Neuronal stem cell (in vitro differentiated cells): ENCODE measurements at regions not wholly inside any gene's neighbourhood (a gene's known extent, or its start where the extent isn't known, plus 50 kb on each side); places are given as distances from the start of the nearest gene placed in this dataset.

Source experiments
- DNase-seq: peaks from one replicate; pipeline ENCODE4 v3.0.0-alpha.2; 2013; ENCODE audit warnings: low spot score
- H2AFZ ChIP-seq: one replicate; pipeline ENCODE4 v1.6.1; 2013; ENCODE audit warnings: mild to moderate bottlenecking, low read length, inconsistent platforms
- H2AK5ac ChIP-seq: 2 replicates; pipeline ENCODE4 v1.6.1; 2013; ENCODE audit warnings: low read depth, mild to moderate bottlenecking, inconsistent platforms, low read length, moderate library complexity, mixed read lengths
- H2BK120ac ChIP-seq: 2 replicates; pipeline ENCODE4 v1.6.1; 2013; ENCODE audit warnings: low read depth, mild to moderate bottlenecking, inconsistent platforms, low read length, moderate library complexity, mixed read lengths
- H2BK12ac ChIP-seq: one replicate; pipeline ENCODE4 v1.6.1; 2013; ENCODE audit warnings: low read length, inconsistent platforms
- H2BK15ac ChIP-seq: 2 replicates; pipeline ENCODE4 v1.6.1; 2013; ENCODE audit warnings: mild to moderate bottlenecking, low read length, inconsistent platforms, mixed read lengths
- H2BK5ac ChIP-seq: one replicate; pipeline ENCODE4 v1.6.1; 2013; ENCODE audit warnings: inconsistent platforms, mild to moderate bottlenecking, low read length, moderate library complexity
- H3K14ac ChIP-seq: one replicate; pipeline ENCODE4 v1.6.1; 2013; ENCODE audit warnings: low read length, inconsistent platforms
- H3K18ac ChIP-seq: 2 replicates; pipeline ENCODE4 v1.6.1; 2013; ENCODE audit warnings: low read length, inconsistent platforms
- H3K23ac ChIP-seq: 2 replicates; pipeline ENCODE4 v1.6.1; 2013; ENCODE audit warnings: low read depth, mild to moderate bottlenecking, mixed read lengths, low read length, inconsistent platforms; ENCODE audit not compliant: poor library complexity
- H3K27ac ChIP-seq: replicated peaks from 3 replicates; pipeline ENCODE4 v1.5.1; 2013; ENCODE audit warnings: low read length, inconsistent platforms
- H3K27me3 ChIP-seq, 3 experiments: 2 replicates each; pipeline ENCODE4 v1.6.1; 2013; ENCODE audit warnings: low read length in 3 of 3, mild to moderate bottlenecking in 2 of 3, inconsistent platforms in 1 of 3, low read depth in 1 of 3, mixed read lengths in 1 of 3, moderate library complexity in 1 of 3; ENCODE audit not compliant: control insufficient read depth in 3 of 3, insufficient read depth in 3 of 3
- H3K36me3 ChIP-seq, 2 donors: replicated peaks in 1 of 2; 2 replicates each; pipeline ENCODE4 v1.6.1; 2013; ENCODE audit warnings: low read length in 2 of 2; ENCODE audit not compliant: control insufficient read depth in 2 of 2, insufficient read depth in 2 of 2
- H3K4ac ChIP-seq: 2 replicates; pipeline ENCODE4 v1.6.1; 2013; ENCODE audit warnings: inconsistent platforms, mild to moderate bottlenecking, low read length, moderate library complexity
- H3K4me1 ChIP-seq, 2 donors: 1 replicate in 1 of 2; 2 replicates in 1 of 2; pipeline ENCODE4 v1.6.1; 2013; ENCODE audit warnings: low read length in 2 of 2, low read depth in 1 of 2; ENCODE audit not compliant: control insufficient read depth in 2 of 2, insufficient read depth in 1 of 2
- H3K4me2 ChIP-seq: one replicate; pipeline ENCODE4 v1.6.1; 2013; ENCODE audit warnings: mild to moderate bottlenecking, low read length, inconsistent platforms; ENCODE audit not compliant: insufficient read depth, poor library complexity, severe bottlenecking
- H3K4me3 ChIP-seq, 2 donors: 2 replicates each; pipeline ENCODE4 v1.5.1; 2013; ENCODE audit warnings: low read length in 2 of 2, mild to moderate bottlenecking in 2 of 2, inconsistent platforms in 1 of 2, moderate library complexity in 1 of 2
- H3K79me1 ChIP-seq: one replicate; pipeline ENCODE4 v1.6.1; 2013; ENCODE audit warnings: low read depth, mild to moderate bottlenecking, inconsistent platforms, low read length, moderate library complexity
- H3K9ac ChIP-seq: one replicate; pipeline ENCODE4 v1.6.1; 2013; ENCODE audit warnings: mild to moderate bottlenecking, low read depth, low read length, inconsistent platforms; ENCODE audit not compliant: poor library complexity
- H3K9me3 ChIP-seq, 2 donors: replicated peaks in 1 of 2; 2 replicates each; pipeline versions ENCODE3 to v1.6.1; 2013; ENCODE audit warnings: low read length in 2 of 2, mild to moderate bottlenecking in 2 of 2, inconsistent platforms in 1 of 2, low read depth in 1 of 2, mixed read lengths in 1 of 2, moderate library complexity in 1 of 2; ENCODE audit not compliant: control insufficient read depth in 2 of 2, insufficient read depth in 1 of 2
- H4K8ac ChIP-seq: one replicate; pipeline ENCODE4 v1.6.1; 2013; ENCODE audit warnings: low read depth, mild to moderate bottlenecking, inconsistent platforms, low read length, moderate library complexity
- H4K91ac ChIP-seq: one replicate; pipeline ENCODE4 v1.6.1; 2013; ENCODE audit warnings: low read length, low read depth, mild to moderate bottlenecking, inconsistent platforms; ENCODE audit not compliant: poor library complexity
- WGBS, 2 donors: extraction: QIAGEN DNeasy Blood & Tissue Kit; methylation state at CpG; one replicate each; pipeline ENCODE4 v1.1.7; 2013; ENCODE audit warnings: missing lambda C conversion rate in 2 of 2, mixed read lengths in 1 of 2; ENCODE audit not compliant: insufficient read length in 2 of 2, insufficient replicate concordance in 1 of 2; ENCODE audit errors: extremely low coverage in 2 of 2; 5-methylcytosine and 5-hydroxymethylcytosine counted together

DNA sequence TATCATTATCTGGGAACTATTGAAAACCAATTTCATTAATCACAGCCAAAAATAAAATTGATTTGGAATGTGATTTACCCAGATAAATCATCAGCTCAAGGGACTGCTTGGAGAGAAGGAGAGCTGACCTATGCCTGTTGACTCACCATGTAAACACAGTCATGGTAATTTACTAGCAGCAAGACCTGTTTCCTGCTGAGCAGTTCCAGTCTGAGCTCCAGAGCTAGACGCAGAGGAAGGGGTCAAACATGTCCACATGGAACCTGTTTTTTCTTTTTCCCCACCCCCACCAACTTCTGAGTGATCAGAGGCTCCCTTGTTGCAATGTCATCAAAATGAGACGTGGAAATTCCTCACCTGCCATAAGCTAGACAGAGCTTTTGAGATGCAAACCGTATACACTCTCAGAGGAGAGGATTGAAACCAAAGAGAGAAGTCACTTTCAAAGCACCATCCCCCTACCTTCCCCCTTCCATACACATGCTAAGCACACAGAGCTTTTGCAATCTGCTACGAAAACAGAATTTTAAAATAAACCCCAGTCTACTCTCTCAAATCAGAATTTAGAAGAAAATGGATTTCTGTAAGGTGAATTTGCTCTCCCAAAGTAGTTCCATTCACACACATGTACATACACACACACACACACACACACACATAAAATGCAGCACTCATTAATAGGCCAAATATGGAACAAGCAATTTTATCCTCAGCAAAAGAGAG, 55.9 kb upstream of the PTGFRN start:
- peak overlapping the region; percentile 74 for H2AFZ ChIP-seq
- H3K4me1 ChIP-seq = peaks cover 28 to 33% of the 10 kb centered on the region in 2 donors
- no peak overlapping the region for H2AK5ac ChIP-seq
- no peak for DNase-seq
- H3K79me1 ChIP-seq = no peaks in the 10 kb centered on the region
- no peak overlapping the region for H3K23ac ChIP-seq
- H2BK12ac ChIP-seq = no peak overlapping the region
- no peak overlapping the region for H2BK120ac ChIP-seq
- no peak overlapping the region for H3K14ac ChIP-seq
- peak overlapping the region in 1 of 2 donors; percentile 10 for H3K4me3 ChIP-seq
- no peak overlapping the region for H2BK5ac ChIP-seq
- H4K91ac ChIP-seq = no peak overlapping the region
- no peak overlapping the region for H3K4me2 ChIP-seq
- no peak overlapping the region for H4K8ac ChIP-seq
- no peak overlapping the region for H3K9ac ChIP-seq
- H2BK15ac ChIP-seq = no peak overlapping the region
- H3K27me3 ChIP-seq = no peaks in the 10 kb centered on the region
- no peak overlapping the region for H3K27ac ChIP-seq
- H3K18ac ChIP-seq = no peak overlapping the region
- no peaks in the 10 kb centered on the region for H3K36me3 ChIP-seq
- no peaks in the 10 kb centered on the region for H3K9me3 ChIP-seq
- no peak overlapping the region for H3K4ac ChIP-seq
- no CpG with 5 or more reads among the region's 4 CpGs for WGBS, 2 donors

- Histone ChIP-seq H4K8ac (no peak overlapping the region), H3K27ac (no peak overlapping the region), H3K4me3 (no peak overlapping the region), H3K36me3 (no peaks in the 10 kb centered on the region), H3K27me3 (no peaks in the 10 kb centered on the region), H2AFZ (no peak overlapping the region), H2BK15ac (no peak overlapping the region), H2BK12ac (no peak overlapping the region), H3K4me2 (no peak overlapping the region), H2BK5ac (no peak overlapping the region), H3K14ac (no peak overlapping the region), H3K23ac (no peak overlapping the region), H3K4me1 (peaks cover 28 to 33% of the 10 kb centered on the region in 2 donors), H3K4ac (no peak overlapping the region), H4K91ac (no peak overlapping the region), H3K9me3 (no peaks in the 10 kb centered on the region), H2AK5ac (no peak overlapping the region), H3K9ac (no peak overlapping the region), H2BK120ac (no peak overlapping the region), H3K18ac (no peak overlapping the region), H3K79me1 (no peaks in the 10 kb centered on the region)
- DNase-seq = no peak
- no CpG with 5 or more reads among the region's 2 CpGs for WGBS, 2 donors
Observed at GRCh38 chr1:116854403-116854690, 55.4 kb upstream of the PTGFRN start.

DNA sequence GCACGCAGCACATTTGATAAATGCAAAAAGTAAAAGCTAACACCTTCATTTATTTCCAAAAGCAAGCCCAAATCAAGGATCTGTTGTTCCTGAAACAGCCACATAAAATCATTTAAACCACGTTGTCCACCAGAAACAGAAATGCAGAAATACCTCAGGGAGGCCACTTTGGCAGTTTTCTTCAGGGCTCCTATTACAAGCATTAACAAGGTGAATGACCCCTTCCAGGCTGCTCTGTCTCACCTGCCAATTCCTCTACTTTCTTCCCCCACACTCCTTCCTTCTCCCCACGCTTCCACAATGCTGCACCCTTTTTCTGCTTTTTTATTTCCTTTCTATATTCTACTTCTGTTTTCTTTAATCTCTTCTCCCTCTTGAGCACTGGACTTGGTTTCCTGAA, 55.0 kb upstream of the PTGFRN start:
- H2BK5ac ChIP-seq = no peak overlapping the region
- H3K27me3 ChIP-seq = no peaks in the 10 kb centered on the region
- H3K4me3 ChIP-seq = no peak overlapping the region
- no peak overlapping the region for H4K8ac ChIP-seq
- H3K4ac ChIP-seq = no peak overlapping the region
- H3K14ac ChIP-seq = no peak overlapping the region
- H3K4me1 ChIP-seq = peaks cover 28 to 33% of the 10 kb centered on the region in 2 donors
- no peaks in the 10 kb centered on the region for H3K36me3 ChIP-seq
- WGBS, 2 donors = 100% methylated on average over 1 of the region's 3 CpGs
- no peak overlapping the region for H2BK12ac ChIP-seq
- H2BK15ac ChIP-seq = no peak overlapping the region
- no peak overlapping the region for H3K27ac ChIP-seq
- H3K79me1 ChIP-seq = no peaks in the 10 kb centered on the region
- no peak overlapping the region for H3K9ac ChIP-seq
- H2BK120ac ChIP-seq = no peak overlapping the region
- no peak for DNase-seq
- H4K91ac ChIP-seq = no peak overlapping the region
- no peak overlapping the region for H3K18ac ChIP-seq
- H3K23ac ChIP-seq = no peak overlapping the region
- no peak overlapping the region for H3K4me2 ChIP-seq
- H2AFZ ChIP-seq = no peak overlapping the region
- H2AK5ac ChIP-seq = no peak overlapping the region
- H3K9me3 ChIP-seq = no peaks in the 10 kb centered on the region

DNA sequence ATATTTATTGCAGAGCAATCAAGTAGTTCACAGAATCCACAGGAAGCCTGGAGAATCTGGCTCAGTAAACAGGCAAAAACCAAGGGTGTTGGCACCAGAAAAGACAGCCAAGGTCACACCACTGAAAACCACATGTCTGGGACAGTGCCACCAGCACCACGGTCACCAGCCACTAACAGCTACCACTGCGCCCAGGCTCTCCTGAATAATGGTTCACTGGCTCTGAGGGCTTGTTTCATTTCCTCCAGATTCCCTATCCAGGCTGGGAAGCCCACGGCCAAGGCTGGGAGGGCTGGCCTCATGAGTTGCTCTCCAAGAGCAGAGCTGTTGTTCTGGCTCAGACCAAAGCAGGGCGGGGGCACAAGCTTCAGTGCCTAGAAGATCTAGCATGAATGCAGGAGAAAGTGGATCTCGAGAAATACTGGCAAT, 54.5 kb upstream of the PTGFRN start:
- Histone ChIP-seq H3K27me3 (no peaks in the 10 kb centered on the region), H3K4me2 (no peak overlapping the region), H3K9me3 (no peaks in the 10 kb centered on the region), H3K14ac (peak overlapping the region; percentile 57), H3K36me3 (no peaks in the 10 kb centered on the region), H2AFZ (peak overlapping the region; percentile 53), H3K79me1 (no peaks in the 10 kb centered on the region), H3K4ac (no peak overlapping the region), H2BK15ac (no peak overlapping the region), H3K4me1 (peaks cover 28 to 33% of the 10 kb centered on the region in 2 donors), H2AK5ac (peak overlapping the region; percentile 33), H3K27ac (no peak overlapping the region), H2BK12ac (peak overlapping the region; percentile 79), H2BK120ac (no peak overlapping the region), H3K18ac (peak overlapping the region; percentile 81), H3K9ac (no peak overlapping the region), H3K23ac (no peak overlapping the region), H2BK5ac (no peak overlapping the region), H3K4me3 (no peak overlapping the region), H4K8ac (no peak overlapping the region), H4K91ac (no peak overlapping the region)
- DNase-seq = no peak
- whole genome bisulfite sequencing, 2 donors = no CpG with 5 or more reads among the region's 5 CpGs
